PC-9 (cell line): ENCODE measurements at regions not wholly inside any gene's neighbourhood (a gene's known extent, or its start where the extent isn't known, plus 50 kb on each side); places are given as distances from the start of the nearest gene placed in this dataset.

Experiments used
- BruUV-seq: library from RNA; stranded (reverse); fragments of 400-500 nt; replicated peaks from 2 replicates; lab custom pipeline; 2021; lab: Mats Ljungman, UMichigan
- CTCF ChIA-PET: fragments of 300-600 bp; sonication (Branson Sonifier 250); formaldehyde crosslinking; loops from one replicate; lab custom pipeline; 2022; ENCODE audit warnings: antibody characterized with exemption; lab: Charles Lee
- POLR2A ChIA-PET: fragments of 300-600 bp; sonication (Branson Sonifier 250); formaldehyde crosslinking; loops from one replicate; lab custom pipeline; 2022; ENCODE audit warnings: antibody characterized with exemption; ENCODE audit not compliant: unreplicated experiment; lab: Charles Lee
- DNase-seq, 2 experiments: peaks; one replicate each; pipeline versions ENCODE4 v3.0.0 to v3.0.0-alpha.2; 2015 to 2022; ENCODE audit warnings: mixed read lengths in 1 of 2
- H2AFZ ChIP-seq: fragments of 200-600 bp; sonication (generic); 2 replicates; pipeline ENCODE4 v1.8.1; 2017; ENCODE audit warnings: antibody characterized with exemption
- H3F3A ChIP-seq: fragments of 200-600 bp; sonication (generic); 2 replicates; pipeline ENCODE4 v1.8.1; 2017; ENCODE audit warnings: antibody characterized with exemption, mild to moderate bottlenecking, low read depth; ENCODE audit not compliant: insufficient read depth
- H3K27ac ChIP-seq: fragments of 200-600 bp; sonication (generic); 2 replicates; pipeline ENCODE4 v1.6.1; 2016; ENCODE audit warnings: mixed run types
- H3K27me3 ChIP-seq: fragments of 200-600 bp; sonication (generic); 2 replicates; pipeline ENCODE4 v1.6.1; 2016; ENCODE audit warnings: low read depth, mixed run types; ENCODE audit not compliant: insufficient read depth
- H3K36me3 ChIP-seq: fragments of 200-600 bp; sonication (generic); 2 replicates; pipeline ENCODE4 v1.6.1; 2016; ENCODE audit warnings: low read depth, mixed run types
- H3K4me1 ChIP-seq: fragments of 200-600 bp; sonication (generic); replicated peaks from 2 replicates; pipeline ENCODE4 v1.6.1; 2016; ENCODE audit warnings: mixed run types; ENCODE audit not compliant: insufficient read depth
- H3K4me2 ChIP-seq: fragments of 200-600 bp; sonication (generic); 2 replicates; pipeline ENCODE4 v1.6.1; 2017; ENCODE audit warnings: mixed run types
- H3K4me3 ChIP-seq: fragments of 200-600 bp; sonication (generic); 2 replicates; pipeline ENCODE4 v1.6.1; 2016; ENCODE audit warnings: mixed run types
- H3K79me2 ChIP-seq: fragments of 200-600 bp; sonication (generic); 2 replicates; pipeline ENCODE4 v1.6.1; 2017; ENCODE audit warnings: low read depth, mixed run types
- H3K9me2 ChIP-seq: fragments of 200-600 bp; sonication (generic); 2 replicates; pipeline ENCODE4 v1.8.1; 2017; ENCODE audit warnings: mild to moderate bottlenecking; ENCODE audit not compliant: insufficient read depth
- H3K9me3 ChIP-seq: fragments of 200-600 bp; sonication (generic); 2 replicates; pipeline ENCODE4 v1.8.1; 2016; ENCODE audit warnings: low read depth; ENCODE audit not compliant: insufficient read depth
- H4K20me1 ChIP-seq: fragments of 200-600 bp; sonication (generic); 2 replicates; pipeline ENCODE4 v1.8.1; 2017; ENCODE audit not compliant: insufficient read depth
- CTCF ChIP-seq: fragments of 200-600 bp; sonication (generic); conservative IDR thresholded peaks from 2 replicates; pipeline ENCODE4 v1.6.1; 2017; ENCODE audit warnings: mixed run types, antibody characterized with exemption, mild to moderate bottlenecking, moderate library complexity
- EZH2 ChIP-seq: fragments of 200-600 bp; sonication (generic); IDR thresholded peaks from 2 replicates; pipeline ENCODE4 v1.8.0; 2017; ENCODE audit warnings: antibody characterized with exemption, low read depth
- intact Hi-C: fragments of 100-400 bp; cut with micrococcal nuclease; formaldehyde crosslinking; loops from one replicate; pipeline ENCODE4 v1.10.0; 2022; ENCODE audit not compliant: unreplicated experiment

- POLR2A ChIA-PET = no interaction called here
- Histone ChIP-seq H4K20me1 (no peaks in the 10 kb centered on the region), H3K79me2 (no peaks in the 10 kb centered on the region), H3F3A (no peaks in the 10 kb centered on the region), H3K27ac (no peak overlapping the region), H3K27me3 (no peaks in the 10 kb centered on the region), H3K4me2 (no peak overlapping the region), H3K4me1 (no peaks in the 10 kb centered on the region), H3K36me3 (no peaks in the 10 kb centered on the region), H3K4me3 (no peak overlapping the region), H3K9me2 (no peaks in the 10 kb centered on the region), H3K9me3 (no peaks in the 10 kb centered on the region), H2AFZ (no peak overlapping the region)
- intact Hi-C loops = no loop called here
- DNase-seq = no peak
- CTCF ChIA-PET = no interaction called here
- no peak for TF ChIP-seq EZH2
- no peak for TF ChIP-seq CTCF
- no TSS peak for BruUV-seq
These were observed 235.1 kb upstream of the CCDC54 start for GRCh38 chr3:107142171-107142570.

GRCh38 chr3:107142786-107143575 lies 234.3 kb upstream of the CCDC54 start:
- Histone ChIP-seq H3K9me2 (no peaks in the 10 kb centered on the region), H3K4me2 (no peak overlapping the region)

GRCh38 chr3:107150675-107151074 lies 226.6 kb upstream of the CCDC54 start:
- H3K4me2 ChIP-seq = no peak overlapping the region

More at GRCh38 chr3:107142786-107143575, 234.3 kb upstream of the CCDC54 start:
- H3K9me3 ChIP-seq = no peaks in the 10 kb centered on the region
- TF ChIP-seq CTCF (no peak), EZH2 (no peak)
- H3F3A ChIP-seq = no peaks in the 10 kb centered on the region
- ChIA-PET POLR2A (interaction anchor here (0.6 kb wide), 1 partner anchor 404 kb away, joined by 4 read pairs; no protein-coding TSS in a partner anchor), CTCF (no interaction called here)
- BruUV-seq = no TSS peak
- no peak overlapping the region for H2AFZ ChIP-seq
- no peak for DNase-seq
- no peak overlapping the region for H3K27ac ChIP-seq
- intact Hi-C loops = no loop called here
- no peaks in the 10 kb centered on the region for H3K79me2 ChIP-seq
- no peaks in the 10 kb centered on the region for H3K36me3 ChIP-seq
- no peaks in the 10 kb centered on the region for H4K20me1 ChIP-seq
- H3K27me3 ChIP-seq = no peaks in the 10 kb centered on the region
- H3K4me1 ChIP-seq = no peaks in the 10 kb centered on the region
- H3K4me3 ChIP-seq = no peak overlapping the region

More at GRCh38 chr3:107150675-107151074, 226.6 kb upstream of the CCDC54 start:
- Histone ChIP-seq H2AFZ (no peak overlapping the region), H3K27me3 (no peaks in the 10 kb centered on the region), H3K4me1 (no peaks in the 10 kb centered on the region), H3K9me2 (no peaks in the 10 kb centered on the region), H3K9me3 (no peaks in the 10 kb centered on the region; the same call in 1 of the 2 replicates), H3K79me2 (no peaks in the 10 kb centered on the region), H3F3A (no peaks in the 10 kb centered on the region), H3K36me3 (no peaks in the 10 kb centered on the region), H3K4me3 (no peak overlapping the region), H4K20me1 (no peaks in the 10 kb centered on the region), H3K27ac (no peak overlapping the region)
- TF ChIP-seq EZH2 = no peak
- TF ChIP-seq CTCF = no peak
- BruUV-seq = no TSS peak
- no peak for DNase-seq
- ChIA-PET POLR2A (no interaction called here), CTCF (no interaction called here)
- intact Hi-C loops = no loop called here
